ENCODE measurements at regions not wholly inside any gene's neighbourhood (a gene's known extent, or its start where the extent isn't known, plus 50 kb on each side); places are given as distances from the start of the nearest gene placed in this dataset.

GRCh38 chr2:120634533-120634932, 101.1 kb upstream of the GLI2 start:
- TF ChIP-seq CTCF (IDR thresholded peaks at IDR 0.05) (no peak), EZH2 (IDR thresholded peaks at IDR 0.05; ENCODE audit: borderline replicate concordance, insufficient read depth, low read depth, low read length, poor library complexity, severe bottlenecking) (no peak)

Data from B cell (primary cell).